Glutamatergic neuron (in vitro differentiated cells): ENCODE measurements at regions not wholly inside any gene's neighbourhood (a gene's known extent, or its start where the extent isn't known, plus 50 kb on each side); places are given as distances from the start of the nearest gene placed in this dataset.

ENCODE experiments used
- DNase-seq: peaks from one replicate; pipeline ENCODE4 v3.0.0; 2022
- H3K27ac Mint-ChIP-seq: one replicate; pipeline ENCODE4 v1.8.0; 2020; ENCODE audit warnings: mild to moderate bottlenecking, mixed read lengths, inconsistent platforms; ENCODE audit not compliant: unreplicated experiment
- H3K27me3 Mint-ChIP-seq: one replicate; pipeline ENCODE4 v1.8.0; 2020; ENCODE audit warnings: mild to moderate bottlenecking, moderate library complexity, mixed read lengths, inconsistent platforms; ENCODE audit not compliant: unreplicated experiment
- H3K36me3 Mint-ChIP-seq: one replicate; pipeline ENCODE4 v1.8.0; 2020; ENCODE audit warnings: mild to moderate bottlenecking, mixed read lengths, inconsistent platforms; ENCODE audit not compliant: unreplicated experiment
- H3K4me1 Mint-ChIP-seq: one replicate; pipeline ENCODE4 v1.8.0; 2020; ENCODE audit warnings: mild to moderate bottlenecking, low read depth, mixed read lengths, inconsistent platforms; ENCODE audit not compliant: unreplicated experiment
- H3K4me3 Mint-ChIP-seq: one replicate; pipeline ENCODE4 v1.8.0; 2020; ENCODE audit warnings: mild to moderate bottlenecking, mixed read lengths, inconsistent platforms; ENCODE audit not compliant: unreplicated experiment
- H3K9me3 Mint-ChIP-seq: one replicate; pipeline ENCODE4 v1.8.0; 2020; ENCODE audit warnings: mild to moderate bottlenecking, moderate library complexity, mixed read lengths, inconsistent platforms; ENCODE audit not compliant: unreplicated experiment
- TF ChIP-seq, protein P1 (sequence below): fragments of 200-600 bp; sonication (generic); IDR thresholded peaks from one replicate; pipeline ENCODE4 v1.5.0; 2021; ENCODE audit not compliant: partially characterized antibody, unreplicated experiment

GRCh38 chr13:63625869-63626268 lies 2210.2 kb upstream of the PCDH20 start:
- H3K27me3 Mint-ChIP-seq = peaks cover 5% of the 10 kb centered on the region
- no peak overlapping the region for H3K4me3 Mint-ChIP-seq
- no peak for DNase-seq
- TF ChIP-seq, protein P1, sequence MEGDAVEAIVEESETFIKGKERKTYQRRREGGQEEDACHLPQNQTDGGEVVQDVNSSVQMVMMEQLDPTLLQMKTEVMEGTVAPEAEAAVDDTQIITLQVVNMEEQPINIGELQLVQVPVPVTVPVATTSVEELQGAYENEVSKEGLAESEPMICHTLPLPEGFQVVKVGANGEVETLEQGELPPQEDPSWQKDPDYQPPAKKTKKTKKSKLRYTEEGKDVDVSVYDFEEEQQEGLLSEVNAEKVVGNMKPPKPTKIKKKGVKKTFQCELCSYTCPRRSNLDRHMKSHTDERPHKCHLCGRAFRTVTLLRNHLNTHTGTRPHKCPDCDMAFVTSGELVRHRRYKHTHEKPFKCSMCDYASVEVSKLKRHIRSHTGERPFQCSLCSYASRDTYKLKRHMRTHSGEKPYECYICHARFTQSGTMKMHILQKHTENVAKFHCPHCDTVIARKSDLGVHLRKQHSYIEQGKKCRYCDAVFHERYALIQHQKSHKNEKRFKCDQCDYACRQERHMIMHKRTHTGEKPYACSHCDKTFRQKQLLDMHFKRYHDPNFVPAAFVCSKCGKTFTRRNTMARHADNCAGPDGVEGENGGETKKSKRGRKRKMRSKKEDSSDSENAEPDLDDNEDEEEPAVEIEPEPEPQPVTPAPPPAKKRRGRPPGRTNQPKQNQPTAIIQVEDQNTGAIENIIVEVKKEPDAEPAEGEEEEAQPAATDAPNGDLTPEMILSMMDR = no peak
- H3K9me3 Mint-ChIP-seq = peaks cover 1% of the 10 kb centered on the region
- H3K4me1 Mint-ChIP-seq = no peaks in the 10 kb centered on the region
- H3K36me3 Mint-ChIP-seq = no peaks in the 10 kb centered on the region
- H3K27ac Mint-ChIP-seq = no peak overlapping the region

GRCh38 chr13:63614874-63615612 lies 2199.4 kb upstream of the PCDH20 start:
- H3K36me3 Mint-ChIP-seq = no peaks in the 10 kb centered on the region
- TF ChIP-seq, protein P1 = no peak

DNA sequence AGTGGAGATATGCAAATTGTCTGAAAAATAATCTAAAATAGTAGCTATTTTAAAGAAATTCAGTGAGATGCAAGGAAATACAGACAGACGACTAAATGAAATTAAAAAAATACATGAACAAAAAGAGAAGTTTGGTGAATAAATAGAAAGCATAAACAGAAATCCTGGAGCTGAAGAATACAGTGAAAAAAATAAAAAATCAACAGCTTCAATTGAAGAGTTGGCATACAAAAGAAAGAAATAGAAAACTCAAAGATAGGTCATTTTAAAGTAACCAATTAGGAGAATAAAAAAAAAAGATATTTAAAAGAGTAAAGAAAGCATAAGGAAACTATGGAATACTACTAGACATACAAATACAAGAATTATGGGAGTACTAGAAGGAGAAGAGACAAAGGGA lies 2191.5 kb upstream of the PCDH20 start:
- Mint-ChIP-seq H3K27ac (no peak overlapping the region), H3K9me3 (peaks cover 3% of the 10 kb centered on the region)
- TF ChIP-seq, protein P1 = no peak

More at GRCh38 chr13:63614874-63615612, 2199.4 kb upstream of the PCDH20 start:
- no peaks in the 10 kb centered on the region for H3K9me3 Mint-ChIP-seq
- no peak overlapping the region for H3K4me3 Mint-ChIP-seq
- H3K4me1 Mint-ChIP-seq = no peaks in the 10 kb centered on the region
- no peak for DNase-seq
- H3K27me3 Mint-ChIP-seq = no peaks in the 10 kb centered on the region
- no peak overlapping the region for H3K27ac Mint-ChIP-seq

GRCh38 chr13:63605962-63606361 lies 2190.3 kb upstream of the PCDH20 start:
- no peak for DNase-seq
- H3K4me3 Mint-ChIP-seq = no peak overlapping the region

More for the DNA sequence above, 2191.5 kb upstream of the PCDH20 start:
- no peaks in the 10 kb centered on the region for H3K4me1 Mint-ChIP-seq
- H3K36me3 Mint-ChIP-seq = peaks cover 17% of the 10 kb centered on the region
- DNase-seq = no peak
- H3K27me3 Mint-ChIP-seq = no peaks in the 10 kb centered on the region
- no peak overlapping the region for H3K4me3 Mint-ChIP-seq

GRCh38 chr13:63605403-63605802 lies 2189.8 kb upstream of the PCDH20 start:
- Mint-ChIP-seq H3K9me3 (peaks cover 3% of the 10 kb centered on the region), H3K4me3 (no peak overlapping the region), H3K27me3 (no peaks in the 10 kb centered on the region), H3K4me1 (no peaks in the 10 kb centered on the region), H3K36me3 (peaks cover 17% of the 10 kb centered on the region), H3K27ac (no peak overlapping the region)
- DNase-seq = no peak
- TF ChIP-seq, protein P1 = no peak

More at GRCh38 chr13:63605962-63606361, 2190.3 kb upstream of the PCDH20 start:
- peaks cover 3% of the 10 kb centered on the region for H3K9me3 Mint-ChIP-seq
- H3K27ac Mint-ChIP-seq = no peak overlapping the region
- no peaks in the 10 kb centered on the region for H3K27me3 Mint-ChIP-seq
- H3K4me1 Mint-ChIP-seq = no peaks in the 10 kb centered on the region
- H3K36me3 Mint-ChIP-seq = peaks cover 17% of the 10 kb centered on the region
- TF ChIP-seq, protein P1 = no peak
